Loucy (cell line): ENCODE measurements at regions not wholly inside any gene's neighbourhood (a gene's known extent, or its start where the extent isn't known, plus 50 kb on each side); places are given as distances from the start of the nearest gene placed in this dataset.

Experiments
- H2AFZ ChIP-seq: fragments of 200-600 bp; sonication (generic); 2 replicates; pipeline ENCODE4 v1.6.0; 2016; ENCODE audit warnings: antibody characterized with exemption, mild to moderate bottlenecking, low read length, moderate library complexity
- H3F3A ChIP-seq: fragments of 200-600 bp; 2 replicates; pipeline ENCODE4 v1.6.0; 2016; ENCODE audit warnings: antibody characterized with exemption, low read depth, mild to moderate bottlenecking
- H3K27me3 ChIP-seq: fragments of 200-600 bp; sonication (generic); 2 replicates; pipeline ENCODE4 v1.6.1; 2014; ENCODE audit warnings: low read length, mild to moderate bottlenecking; ENCODE audit not compliant: insufficient read depth, poor library complexity, severe bottlenecking
- H3K36me3 ChIP-seq: fragments of 200-600 bp; sonication (generic); 2 replicates; pipeline ENCODE4 v1.6.1; 2016; ENCODE audit warnings: low read length; ENCODE audit not compliant: insufficient read depth
- H3K4me1 ChIP-seq: fragments of 200-600 bp; sonication (generic); 2 replicates; pipeline ENCODE4 v1.5.1; 2014; ENCODE audit warnings: low read length, mild to moderate bottlenecking; ENCODE audit not compliant: insufficient read depth, poor library complexity, severe bottlenecking
- H3K4me2 ChIP-seq: fragments of 200-600 bp; sonication (generic); 2 replicates; pipeline ENCODE4 v1.6.0; 2014; ENCODE audit warnings: antibody characterized with exemption, low read length, low read depth, mild to moderate bottlenecking; ENCODE audit not compliant: poor library complexity, severe bottlenecking
- H3K4me3 ChIP-seq: fragments of 200-600 bp; sonication (generic); 2 replicates; pipeline ENCODE4 v1.5.1; 2014; ENCODE audit warnings: low read length, mild to moderate bottlenecking, mixed read lengths; ENCODE audit not compliant: poor library complexity, severe bottlenecking
- H3K79me2 ChIP-seq: fragments of 200-600 bp; sonication (generic); 2 replicates; pipeline ENCODE4 v1.6.1; 2014; ENCODE audit warnings: low read length; ENCODE audit not compliant: insufficient read depth
- H3K9ac ChIP-seq: fragments of 200-600 bp; sonication (generic); 2 replicates; pipeline ENCODE4 v1.6.0; 2014; ENCODE audit warnings: mild to moderate bottlenecking, low read depth, low read length, moderate library complexity; ENCODE audit not compliant: poor library complexity, severe bottlenecking
- H3K9me2 ChIP-seq: fragments of 200-600 bp; sonication (generic); replicated peaks from 2 replicates; pipeline ENCODE4 v1.6.1; 2016; ENCODE audit warnings: low read depth, low read length, mixed read lengths
- H3K9me3 ChIP-seq: fragments of 200-600 bp; sonication (generic); 2 replicates; pipeline ENCODE4 v1.6.1; 2014; ENCODE audit warnings: mild to moderate bottlenecking, antibody characterized with exemption, low read length, low read depth; ENCODE audit not compliant: insufficient read depth
- H4K20me1 ChIP-seq: fragments of 200-600 bp; sonication (generic); 2 replicates; pipeline ENCODE4 v1.6.0; 2014; ENCODE audit warnings: antibody characterized with exemption, low read length, mild to moderate bottlenecking; ENCODE audit not compliant: insufficient read depth, poor library complexity, severe bottlenecking
- CTCF ChIP-seq: fragments of 200-600 bp; sonication (generic); conservative IDR thresholded peaks from 2 replicates; pipeline ENCODE4 v1.5.1; 2014; ENCODE audit warnings: mild to moderate bottlenecking, antibody characterized with exemption, low read length
- EZH2phosphoT487 ChIP-seq: fragments of 200-600 bp; IDR thresholded peaks from 2 replicates; pipeline ENCODE4 v1.6.1; 2018; ENCODE audit warnings: antibody characterized with exemption, mild to moderate bottlenecking, moderate library complexity, borderline replicate concordance

GRCh38 chr6:102520966-102521365 lies 1127.5 kb downstream of the GRIK2 start:
- H4K20me1 ChIP-seq: no peaks in the 10 kb centered on the region
- H3K79me2 ChIP-seq: no peaks in the 10 kb centered on the region
- H3K9me3 ChIP-seq: no peaks in the 10 kb centered on the region
- no peak overlapping the region for H2AFZ ChIP-seq
- TF ChIP-seq EZH2phosphoT487: no peak
- TF ChIP-seq CTCF: no peak
- no peak overlapping the region for H3K4me2 ChIP-seq
- H3K9me2 ChIP-seq: no peaks in the 10 kb centered on the region
- no peaks in the 10 kb centered on the region for H3F3A ChIP-seq
- H3K36me3 ChIP-seq: no peaks in the 10 kb centered on the region
- H3K27me3 ChIP-seq: no peaks in the 10 kb centered on the region
- H3K4me1 ChIP-seq: no peaks in the 10 kb centered on the region
- H3K9ac ChIP-seq: no peak overlapping the region
- H3K4me3 ChIP-seq: no peak overlapping the region

- Histone ChIP-seq H3K9me2 (no peaks in the 10 kb centered on the region), H3F3A (no peaks in the 10 kb centered on the region), H3K4me1 (no peaks in the 10 kb centered on the region), H3K27me3 (no peaks in the 10 kb centered on the region), H3K4me3 (no peak overlapping the region), H3K4me2 (no peak overlapping the region), H3K9ac (no peak overlapping the region), H3K36me3 (no peaks in the 10 kb centered on the region), H2AFZ (no peak overlapping the region), H3K9me3 (no peaks in the 10 kb centered on the region), H3K79me2 (no peaks in the 10 kb centered on the region), H4K20me1 (no peaks in the 10 kb centered on the region)
- TF ChIP-seq EZH2phosphoT487 (no peak), CTCF (no peak)
These were observed 1124.0 kb downstream of the GRIK2 start for GRCh38 chr6:102517506-102517905.

GRCh38 chr6:102501615-102502014 lies 1108.1 kb downstream of the GRIK2 start:
- H2AFZ ChIP-seq: no peak overlapping the region
- no peaks in the 10 kb centered on the region for H3K4me1 ChIP-seq
- no peak overlapping the region for H3K4me3 ChIP-seq
- H3K36me3 ChIP-seq: no peaks in the 10 kb centered on the region
- H3K79me2 ChIP-seq: no peaks in the 10 kb centered on the region
- no peak overlapping the region for H3K4me2 ChIP-seq
- no peaks in the 10 kb centered on the region for H3K9me3 ChIP-seq
- H3F3A ChIP-seq: no peaks in the 10 kb centered on the region
- no peaks in the 10 kb centered on the region for H4K20me1 ChIP-seq
- TF ChIP-seq CTCF: no peak
- no peak for TF ChIP-seq EZH2phosphoT487
- H3K27me3 ChIP-seq: no peaks in the 10 kb centered on the region
- no peak overlapping the region for H3K9ac ChIP-seq
- H3K9me2 ChIP-seq: no peaks in the 10 kb centered on the region
